B cell (primary cell): ENCODE measurements at regions not wholly inside any gene's neighbourhood (a gene's known extent, or its start where the extent isn't known, plus 50 kb on each side); places are given as distances from the start of the nearest gene placed in this dataset.

Experiments used
- ATAC-seq: fragments of 200-7000 bp; cut with Tn5 transposase; one replicate; pipeline ENCODE4 v1.10.0; 2021; ENCODE audit warnings: low read depth, mild to moderate bottlenecking, moderate number of reproducible peaks, moderate library complexity
- CTCF ChIA-PET: fragments of 350-600 bp; sonication (Branson Sonifier 250); formaldehyde crosslinking; loops from one replicate; lab custom pipeline; 2021; ENCODE audit warnings: antibody characterized with exemption, inconsistent platforms; lab: Charles Lee
- POLR2A ChIA-PET: fragments of 350-600 bp; sonication (Branson Sonifier 250); formaldehyde crosslinking; loops from one replicate; lab custom pipeline; 2021; ENCODE audit warnings: antibody characterized with exemption; lab: Charles Lee
- DNase-seq: peaks from one replicate; pipeline ENCODE4 v3.0.0; 2013
- H2AFZ ChIP-seq: 2 replicates; pipeline ENCODE4 v1.6.1; 2012; ENCODE audit warnings: mild to moderate bottlenecking, low read depth, low read length; ENCODE audit not compliant: insufficient read depth, poor library complexity, severe bottlenecking
- H3K27ac ChIP-seq, 2 donors: 1 replicate in 1 of 2; 2 replicates in 1 of 2; pipeline ENCODE4 v1.5.1; 2012 to 2013; ENCODE audit warnings: low read length in 2 of 2, mild to moderate bottlenecking in 2 of 2, moderate library complexity in 1 of 2
- H3K27me3 ChIP-seq, 4 experiments: fragments of 200-600 bp in 1 of 4; sonication (generic) in 1 of 4; replicated peaks in 1 of 4; 1 replicate in 2 of 4; 2 replicates in 2 of 4; pipeline versions ENCODE4 v1.6.1 to v1.7.0; 2013 to 2016; ENCODE audit warnings: low read length in 3 of 4, mild to moderate bottlenecking in 2 of 4, mixed read lengths in 1 of 4, moderate library complexity in 1 of 4; ENCODE audit not compliant: insufficient read depth in 4 of 4, control insufficient read depth in 3 of 4; ENCODE audit errors: control extremely low read depth in 1 of 4
- H3K36me3 ChIP-seq, 2 experiments: replicated peaks in 1 of 2; 1 replicate in 1 of 2; 2 replicates in 1 of 2; pipeline versions ENCODE4 v1.6.1 to v1.7.1; 2013; ENCODE audit warnings: low read length in 1 of 2; ENCODE audit not compliant: insufficient read depth in 2 of 2, control insufficient read depth in 1 of 2; ENCODE audit errors: control extremely low read depth in 1 of 2, extremely low read depth in 1 of 2
- H3K4me1 ChIP-seq, 2 donors: fragments of 200-600 bp in 1 of 2; sonication (generic) in 1 of 2; 1 replicate in 1 of 2; 2 replicates in 1 of 2; pipeline versions ENCODE4 v1.5.1 to v1.6.1; 2013 to 2017; ENCODE audit warnings: low read length in 2 of 2; ENCODE audit not compliant: control insufficient read depth in 2 of 2, insufficient read depth in 2 of 2
- H3K4me2 ChIP-seq: replicated peaks from 2 replicates; pipeline ENCODE3; 2012; ENCODE audit warnings: mild to moderate bottlenecking, low read depth, low read length; ENCODE audit not compliant: poor library complexity, severe bottlenecking
- H3K4me3 ChIP-seq, 5 experiments: fragments of 200-600 bp in 1 of 5; sonication (generic) in 1 of 5; 1 replicate in 3 of 5; 2 replicates in 2 of 5; pipeline versions ENCODE4 v1.5.1 to v1.7.0; 2011 to 2016; ENCODE audit warnings: low read length in 4 of 5, mild to moderate bottlenecking in 4 of 5, low read depth in 2 of 5, control low read depth in 1 of 5, moderate library complexity in 1 of 5; ENCODE audit not compliant: insufficient read depth in 1 of 5; ENCODE audit errors: control extremely low read depth in 1 of 5, extremely low read depth in 1 of 5
- H3K79me2 ChIP-seq: fragments of 200-600 bp; sonication (generic); one replicate; pipeline ENCODE4 v1.6.0; 2016; ENCODE audit warnings: low read length; ENCODE audit not compliant: control insufficient read depth, insufficient read depth
- H3K9ac ChIP-seq: fragments of 200-600 bp; sonication (generic); 2 replicates; pipeline ENCODE4 v1.6.1; 2017; ENCODE audit warnings: mild to moderate bottlenecking, low read length, moderate library complexity
- H3K9me3 ChIP-seq, 3 donors: one replicate each; pipeline versions ENCODE4 v1.6.1 to v1.7.1; 2013; ENCODE audit warnings: low read length in 2 of 3; ENCODE audit not compliant: control insufficient read depth in 2 of 3, insufficient read depth in 1 of 3; ENCODE audit errors: control extremely low read depth in 1 of 3
- H4K20me1 ChIP-seq: 2 replicates; pipeline ENCODE4 v1.6.0; 2012; ENCODE audit warnings: mild to moderate bottlenecking, low read length; ENCODE audit not compliant: insufficient read depth, control insufficient read depth, poor library complexity, severe bottlenecking
- H3K27ac Mint-ChIP-seq: one replicate; pipeline ENCODE4 v1.8.0; 2021; ENCODE audit warnings: mixed read lengths
- H3K27me3 Mint-ChIP-seq: one replicate; pipeline ENCODE4 v1.8.0; 2021; ENCODE audit warnings: mixed read lengths
- H3K4me1 Mint-ChIP-seq: one replicate; pipeline ENCODE4 v1.8.0; 2021; ENCODE audit warnings: mixed read lengths
- H3K4me3 Mint-ChIP-seq: one replicate; pipeline ENCODE4 v1.8.0; 2021; ENCODE audit warnings: mixed read lengths
- H3K9me3 Mint-ChIP-seq: one replicate; pipeline ENCODE4 v1.8.0; 2022; ENCODE audit warnings: mixed read lengths; ENCODE audit not compliant: insufficient read depth
- EZH2 ChIP-seq: IDR thresholded peaks from 2 replicates; pipeline ENCODE4 v1.6.1; 2012; ENCODE audit warnings: borderline replicate concordance, low read depth, mild to moderate bottlenecking, moderate library complexity, low read length; ENCODE audit not compliant: insufficient read depth, poor library complexity, severe bottlenecking
- WGBS: methylation state at CpG from one replicate; pipeline ENCODE4 v1.1.5; 2013; ENCODE audit warnings: missing lambda C conversion rate; ENCODE audit not compliant: insufficient coverage; 5-methylcytosine and 5-hydroxymethylcytosine counted together
- intact Hi-C: fragments of 100-400 bp; cut with micrococcal nuclease; formaldehyde crosslinking; loops from one replicate; pipeline ENCODE4 v1.10.0; 2022
- TF ChIP-seq, protein P1 (sequence below): fragments of 200-600 bp; IDR thresholded peaks from one replicate; pipeline ENCODE4 v1.8.0; 2022; ENCODE audit warnings: antibody characterized with exemption, mild to moderate bottlenecking

GRCh38 chr18:37657493-37657892 lies 91.9 kb upstream of the CELF4 start:
- no peaks in the 10 kb centered on the region for H3K9me3 Mint-ChIP-seq
- Histone ChIP-seq H3K4me2 (no peak overlapping the region), H3K9me3 (peaks cover 0 to 11% (median 0%) of the 10 kb centered on the region in 3 donors), H3K4me1 (no peaks in the 10 kb centered on the region), H3K36me3 (no peaks in the 10 kb centered on the region), H3K4me3 (no peak overlapping the region), H3K79me2 (no peaks in the 10 kb centered on the region), H3K9ac (no peak overlapping the region), H2AFZ (no peak overlapping the region), H3K27me3 (no peaks in the 10 kb centered on the region), H4K20me1 (no peaks in the 10 kb centered on the region), H3K27ac (no peak overlapping the region)
- H3K4me3 Mint-ChIP-seq = no peak overlapping the region
- intact Hi-C loops = no loop called here
- no peaks in the 10 kb centered on the region for H3K4me1 Mint-ChIP-seq
- TF ChIP-seq, protein P1, sequence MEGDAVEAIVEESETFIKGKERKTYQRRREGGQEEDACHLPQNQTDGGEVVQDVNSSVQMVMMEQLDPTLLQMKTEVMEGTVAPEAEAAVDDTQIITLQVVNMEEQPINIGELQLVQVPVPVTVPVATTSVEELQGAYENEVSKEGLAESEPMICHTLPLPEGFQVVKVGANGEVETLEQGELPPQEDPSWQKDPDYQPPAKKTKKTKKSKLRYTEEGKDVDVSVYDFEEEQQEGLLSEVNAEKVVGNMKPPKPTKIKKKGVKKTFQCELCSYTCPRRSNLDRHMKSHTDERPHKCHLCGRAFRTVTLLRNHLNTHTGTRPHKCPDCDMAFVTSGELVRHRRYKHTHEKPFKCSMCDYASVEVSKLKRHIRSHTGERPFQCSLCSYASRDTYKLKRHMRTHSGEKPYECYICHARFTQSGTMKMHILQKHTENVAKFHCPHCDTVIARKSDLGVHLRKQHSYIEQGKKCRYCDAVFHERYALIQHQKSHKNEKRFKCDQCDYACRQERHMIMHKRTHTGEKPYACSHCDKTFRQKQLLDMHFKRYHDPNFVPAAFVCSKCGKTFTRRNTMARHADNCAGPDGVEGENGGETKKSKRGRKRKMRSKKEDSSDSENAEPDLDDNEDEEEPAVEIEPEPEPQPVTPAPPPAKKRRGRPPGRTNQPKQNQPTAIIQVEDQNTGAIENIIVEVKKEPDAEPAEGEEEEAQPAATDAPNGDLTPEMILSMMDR = no peak
- no peak for TF ChIP-seq EZH2
- H3K27me3 Mint-ChIP-seq = no peaks in the 10 kb centered on the region
- CTCF ChIA-PET = no interaction called here
- WGBS = 86% methylated on average over 1 of the region's 1 CpG
- ATAC-seq = no peak
- H3K27ac Mint-ChIP-seq = no peak overlapping the region
- POLR2A ChIA-PET = no interaction called here
- no peak for DNase-seq

DNA sequence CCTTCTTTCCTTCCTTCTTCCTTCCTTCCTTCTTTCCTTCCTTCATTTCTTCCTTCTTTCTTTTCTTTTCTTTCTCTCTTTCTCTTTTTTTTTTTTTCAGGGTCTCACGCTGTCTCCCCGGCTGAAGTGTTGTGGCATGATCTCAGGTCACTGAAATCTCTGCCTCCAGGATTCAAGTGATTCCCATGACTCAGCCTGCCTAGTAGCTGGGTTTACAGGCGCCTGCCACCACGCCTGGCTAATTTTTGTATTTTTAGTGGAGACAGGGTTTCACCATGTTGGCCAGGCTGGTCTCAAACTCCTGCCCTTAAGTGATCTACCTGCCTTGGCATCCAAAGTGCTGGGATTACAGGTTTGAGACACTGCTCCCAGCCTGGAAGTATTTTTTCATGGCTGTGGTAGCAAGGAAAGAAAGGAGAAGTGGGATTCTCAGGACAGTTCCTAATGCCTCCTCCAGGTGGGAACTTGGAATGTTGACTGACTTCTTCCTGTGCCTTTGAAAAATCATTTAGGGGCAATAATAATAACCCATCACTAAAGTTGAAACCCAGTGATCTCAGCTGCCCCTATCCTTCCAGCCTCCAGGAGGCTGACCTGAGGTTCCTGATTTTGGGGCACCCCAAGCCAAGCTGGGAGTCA lies 89.3 kb upstream of the CELF4 start:
- no peak overlapping the region for H3K4me2 ChIP-seq
- Mint-ChIP-seq H3K27ac (no peak overlapping the region), H3K27me3 (no peaks in the 10 kb centered on the region), H3K9me3 (no peaks in the 10 kb centered on the region), H3K4me3 (no peak overlapping the region), H3K4me1 (no peaks in the 10 kb centered on the region)
- ChIA-PET POLR2A (no interaction called here), CTCF (no interaction called here)
- no peak overlapping the region for H2AFZ ChIP-seq
- H3K79me2 ChIP-seq = no peaks in the 10 kb centered on the region
- H3K27me3 ChIP-seq = no peaks in the 10 kb centered on the region
- intact Hi-C loops = no loop called here
- no peak overlapping the region for H3K4me3 ChIP-seq
- no peak overlapping the region for H3K9ac ChIP-seq
- 93% methylated on average over 4 of the region's 4 CpGs for WGBS
- ATAC-seq (no peak), DNase-seq (no peak)
- no peak overlapping the region for H3K27ac ChIP-seq
- H3K9me3 ChIP-seq = peaks cover 0 to 1% (median 0%) of the 10 kb centered on the region in 3 donors
- no peaks in the 10 kb centered on the region for H3K4me1 ChIP-seq
- TF ChIP-seq EZH2 = no peak
- TF ChIP-seq, protein P1 = no peak
- no peaks in the 10 kb centered on the region for H4K20me1 ChIP-seq
- no peaks in the 10 kb centered on the region for H3K36me3 ChIP-seq
